Stimulated activated naive CD8-positive, alpha-beta T cell treated with anti-CD3 and anti-CD28 coated beads, Interleukin-15, Interleukin-2, amounts not matched to agents 100 U/mL and 50 U/mL, for 24 hours (primary cell): ENCODE measurements at regions not wholly inside any gene's neighbourhood (a gene's known extent, or its start where the extent isn't known, plus 50 kb on each side); places are given as distances from the start of the nearest gene placed in this dataset.
"Not testable (repeated sequence)": the region's sequence is repeated elsewhere in the genome, so short reads cannot be mapped to it uniquely, and the experiment has no call there.

Source experiments
- ATAC-seq: fragments of 150-1000 bp; cut with Tn5 transposase; one replicate; pipeline ENCODE4 v1.10.0; 2021
- DNase-seq: peaks from one replicate; pipeline ENCODE4 v3.0.0; 2021

DNA sequence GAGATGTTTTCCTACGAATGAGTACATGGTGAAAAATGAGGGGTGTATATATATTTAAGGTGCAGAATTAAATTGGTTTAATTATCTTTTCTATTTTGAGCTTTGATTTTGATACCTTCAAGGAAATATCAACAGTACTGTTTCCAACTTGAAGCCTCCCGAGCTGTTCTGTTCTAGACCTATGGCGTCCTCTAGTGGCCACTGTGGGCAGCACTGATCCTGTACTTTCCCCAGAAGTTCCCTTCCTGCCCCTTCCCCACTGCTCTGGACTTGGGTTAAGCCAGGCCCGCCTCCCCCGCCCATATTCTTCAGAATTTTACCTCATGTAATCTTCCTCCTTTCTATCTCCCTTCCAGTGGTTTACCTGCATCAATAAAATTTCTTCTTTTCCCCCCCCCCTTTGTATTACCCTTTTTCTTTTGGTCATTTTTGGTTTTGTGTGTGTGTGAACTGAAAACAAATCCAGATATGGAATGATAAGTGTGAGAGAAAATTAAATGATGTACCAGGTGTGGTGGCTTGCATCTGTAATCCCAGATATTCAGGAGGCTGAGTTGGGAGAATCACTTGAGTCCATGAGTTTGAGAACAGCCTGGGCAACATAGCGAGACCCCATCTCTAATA lies 1643.5 kb downstream of the TP53TG3F start:
- peak; percentile 5 for DNase-seq
- no peak for ATAC-seq

- ATAC-seq, DNase-seq: not testable (repeated sequence)
Measured at GRCh38 chr16:35111772-35112171, 1652.4 kb downstream of the TP53TG3F start.

GRCh38 chr16:35131429-35131828 lies 1672.0 kb downstream of the TP53TG3F start:
- ATAC-seq: no peak

DNA sequence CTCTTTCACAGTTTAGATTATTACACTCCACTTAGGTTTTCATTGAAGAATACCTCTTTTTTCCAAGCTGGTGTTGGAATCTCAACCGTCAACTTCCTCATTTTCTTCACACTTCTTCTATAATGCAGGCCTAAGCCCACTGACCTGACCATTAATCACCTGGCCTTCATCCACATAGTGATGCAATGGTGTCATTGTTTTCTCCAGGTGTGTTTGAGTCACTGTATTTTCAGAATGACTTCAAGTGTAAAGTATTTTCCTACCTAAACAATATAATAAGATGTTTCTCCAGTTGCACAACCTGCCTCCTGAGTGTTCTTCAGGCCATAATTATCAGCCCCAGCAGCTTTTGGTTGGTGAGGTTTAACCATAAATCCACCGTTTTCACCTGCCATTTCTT lies 1675.1 kb downstream of the TP53TG3F start:
- DNase-seq: no peak
- no peak for ATAC-seq

More at GRCh38 chr16:35131429-35131828, 1672.0 kb downstream of the TP53TG3F start:
- DNase-seq: no peak

DNA sequence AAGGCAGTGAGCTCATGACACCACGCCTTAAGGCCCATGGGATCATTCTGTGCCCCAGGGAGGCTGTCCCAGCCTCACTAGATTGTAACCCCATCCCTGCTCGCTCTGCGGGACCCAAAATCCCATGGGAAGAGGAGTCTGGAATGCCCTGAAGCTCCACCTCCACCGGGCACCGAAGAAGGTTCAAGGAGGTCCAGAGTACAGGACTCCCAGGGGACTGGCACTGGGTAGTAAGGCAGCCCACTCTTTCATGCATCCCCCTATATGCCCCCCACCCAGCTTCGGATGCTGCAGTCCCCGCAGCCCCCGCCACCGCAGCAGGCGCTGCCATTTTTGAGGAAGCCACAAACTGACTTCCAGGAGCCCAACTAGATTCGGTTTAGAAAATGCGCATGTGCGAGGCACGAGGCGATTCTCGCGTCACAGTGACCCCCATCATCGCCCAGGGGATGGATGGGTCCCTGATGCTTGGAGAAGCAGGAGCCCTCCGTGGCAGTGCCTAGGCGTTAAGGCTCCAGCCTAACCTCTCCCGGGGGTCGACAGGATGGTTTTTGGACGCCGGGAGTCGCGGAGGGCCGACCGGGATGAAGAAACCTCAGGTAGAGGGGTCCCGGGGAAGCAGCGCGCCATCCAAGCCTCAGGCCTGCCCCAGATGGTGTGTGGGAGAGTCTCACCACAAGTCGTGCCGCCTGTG lies 1681.0 kb downstream of the TP53TG3F start:
- ATAC-seq (no peak), DNase-seq (no peak)

DNA sequence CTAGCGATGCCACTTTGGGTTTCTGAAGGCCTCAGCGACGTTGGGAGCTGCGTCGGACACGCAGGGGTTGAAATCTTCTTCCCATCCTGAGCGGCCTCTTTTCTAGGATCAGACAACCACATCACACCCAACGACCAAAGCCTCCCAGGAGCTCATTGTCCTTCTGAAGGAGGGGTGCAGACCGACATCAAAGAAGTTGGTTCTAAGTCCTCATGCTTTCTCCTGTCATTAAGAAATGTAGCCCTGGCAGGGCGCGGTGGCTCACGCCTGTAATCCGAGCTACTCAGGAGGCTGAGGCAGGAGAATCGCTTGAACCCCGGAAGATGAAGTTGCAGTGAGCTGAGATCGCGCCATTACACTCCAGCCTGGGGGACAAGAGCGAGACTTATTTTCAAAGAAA lies 1681.9 kb downstream of the TP53TG3F start:
- no peak for ATAC-seq
- DNase-seq: no peak

DNA sequence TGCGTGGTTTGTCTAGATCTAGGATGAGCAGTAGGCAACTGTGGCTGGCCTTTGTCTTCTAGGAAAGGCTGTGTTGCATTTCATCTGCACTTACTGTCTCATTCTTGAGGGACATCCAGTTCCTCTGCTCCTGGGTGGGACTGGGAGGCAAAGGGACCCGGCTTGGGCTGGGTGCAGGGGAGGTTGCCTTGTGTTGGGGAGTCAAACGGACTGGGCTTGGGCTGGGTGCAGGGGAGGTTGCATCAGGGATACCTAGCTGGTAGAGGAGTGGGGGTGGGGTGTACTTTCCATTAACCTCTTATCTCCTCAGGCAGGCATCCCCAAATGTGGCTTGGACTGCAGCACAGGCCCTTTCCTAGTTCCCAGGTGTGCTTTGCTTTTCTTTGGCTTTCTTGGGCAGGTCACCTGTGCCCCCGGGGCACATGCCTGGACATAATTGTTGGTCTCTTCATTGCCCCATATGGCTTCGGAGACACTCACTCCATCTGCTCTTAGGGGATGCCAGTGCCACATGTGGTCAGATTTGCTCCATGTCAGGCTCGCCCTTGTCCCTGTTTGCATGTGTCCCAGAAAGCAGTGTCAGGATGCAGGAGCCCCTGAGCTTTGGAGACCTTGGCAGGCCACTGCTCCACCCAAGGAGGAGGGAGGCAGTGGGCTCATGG lies 1682.9 kb downstream of the TP53TG3F start:
- ATAC-seq: no peak
- DNase-seq: no peak

DNA sequence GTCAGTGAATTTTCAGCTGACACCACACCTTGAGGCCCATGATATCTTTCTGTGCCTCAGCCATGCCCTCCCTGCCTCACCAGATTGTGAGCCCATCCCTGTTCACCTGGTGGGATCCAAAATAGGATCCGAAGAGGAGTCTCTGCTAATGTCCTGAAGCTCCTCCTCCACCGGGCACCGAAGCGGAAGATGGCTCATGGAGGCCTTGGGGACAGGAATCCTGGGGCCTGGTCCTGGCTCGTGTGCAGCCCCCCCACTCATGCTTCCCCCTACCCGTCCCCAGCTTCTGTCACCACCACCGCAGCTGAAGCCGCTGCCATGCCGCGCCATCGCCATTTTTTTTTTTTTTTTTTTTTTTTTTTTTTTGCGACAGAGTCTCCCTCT lies 1683.4 kb downstream of the TP53TG3F start:
- DNase-seq (no peak), ATAC-seq (no peak)

- no peak for ATAC-seq
- no peak for DNase-seq
Measured at GRCh38 chr16:35144212-35144932, 1685.0 kb downstream of the TP53TG3F start.

- ATAC-seq: no peak
Measured at GRCh38 chr16:35146031-35146710, 1686.8 kb downstream of the TP53TG3F start.

GRCh38 chr16:35146723-35147458 lies 1687.5 kb downstream of the TP53TG3F start:
- ATAC-seq: no peak
- no peak for DNase-seq

More at GRCh38 chr16:35146031-35146710, 1686.8 kb downstream of the TP53TG3F start:
- no peak for DNase-seq

- DNase-seq: no peak
Measured at GRCh38 chr16:35147556-35148504, 1688.4 kb downstream of the TP53TG3F start.

DNA sequence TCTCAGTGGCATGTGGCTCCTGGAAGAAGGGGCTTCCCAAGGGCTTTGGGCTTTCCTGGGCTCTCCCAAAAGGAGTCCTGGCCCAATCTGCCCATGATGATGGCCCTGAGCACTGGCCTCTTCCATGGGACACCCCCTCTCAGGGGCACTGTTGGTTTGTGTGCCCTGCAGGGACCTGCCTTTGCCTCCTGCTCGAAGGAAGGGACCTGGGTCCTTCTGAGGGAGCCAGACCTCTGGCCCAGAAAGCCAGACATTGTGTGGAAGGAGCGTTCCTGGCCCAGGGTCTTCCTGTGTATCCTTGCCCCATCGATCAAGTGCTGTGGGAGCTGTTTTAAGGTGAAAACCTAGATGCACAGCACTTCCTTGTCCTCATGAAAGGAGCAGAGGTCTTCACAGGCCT lies 1689.3 kb downstream of the TP53TG3F start:
- DNase-seq (no peak), ATAC-seq (no peak)

More at GRCh38 chr16:35147556-35148504, 1688.4 kb downstream of the TP53TG3F start:
- ATAC-seq: no peak

GRCh38 chr16:35149550-35149949 lies 1690.1 kb downstream of the TP53TG3F start:
- no peak for ATAC-seq
- DNase-seq: no peak

- DNase-seq: no peak
Measured at GRCh38 chr16:35150805-35151312, 1691.4 kb downstream of the TP53TG3F start.

GRCh38 chr16:35152067-35152627 lies 1692.7 kb downstream of the TP53TG3F start:
- ATAC-seq (no peak), DNase-seq (no peak)

More at GRCh38 chr16:35150805-35151312, 1691.4 kb downstream of the TP53TG3F start:
- ATAC-seq: no peak

DNA sequence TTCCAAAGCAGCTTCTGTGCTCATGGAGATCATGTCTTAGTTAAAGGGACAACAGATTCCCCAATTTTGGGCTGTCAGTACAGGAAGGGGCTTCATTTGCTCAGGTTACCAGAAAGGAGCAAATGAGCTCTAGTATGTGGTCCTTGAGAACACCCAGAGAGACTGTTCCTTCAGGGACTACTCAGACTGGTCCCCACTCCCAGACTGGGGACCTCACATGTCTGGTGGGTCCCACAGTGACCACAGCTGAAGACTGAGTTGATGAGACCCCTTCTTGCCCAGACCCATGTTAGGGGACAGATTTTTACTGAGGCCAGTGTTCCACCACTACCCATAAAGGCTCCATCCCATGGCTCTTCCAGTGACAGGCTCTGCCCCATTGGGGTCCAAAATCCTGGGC lies 1695.2 kb downstream of the TP53TG3F start:
- DNase-seq: no peak
- no peak for ATAC-seq

- DNase-seq, ATAC-seq: not testable (repeated sequence)
Measured at GRCh38 chr16:35157549-35157948, 1698.1 kb downstream of the TP53TG3F start.

DNA sequence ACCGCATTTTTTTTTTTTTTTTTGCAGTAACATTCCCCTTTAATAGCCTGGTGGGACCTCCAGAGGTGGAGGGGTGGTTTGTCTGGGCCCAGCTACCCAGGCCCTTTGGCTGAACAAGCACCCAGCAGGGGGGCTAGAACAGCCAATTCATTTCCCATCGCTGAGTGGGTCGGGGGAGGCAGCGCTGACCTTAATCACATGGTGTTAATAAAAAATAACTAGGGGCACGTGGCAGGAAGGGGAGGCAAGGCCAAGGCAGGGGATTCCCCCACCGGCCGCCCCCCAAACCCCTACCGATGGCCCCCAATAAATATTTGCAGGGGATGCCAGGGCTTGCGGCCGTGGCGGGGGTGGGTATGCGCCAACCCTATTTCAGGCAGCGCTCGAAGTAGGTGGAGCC lies 1709.9 kb downstream of the TP53TG3F start:
- DNase-seq, ATAC-seq: not testable (repeated sequence)
